Endothelial cell of umbilical vein (primary cell): ENCODE measurements at regions not wholly inside any gene's neighbourhood (a gene's known extent, or its start where the extent isn't known, plus 50 kb on each side); places are given as distances from the start of the nearest gene placed in this dataset.

Experiments
- BruUV-seq: library from RNA; stranded (reverse); fragments of 400-500 nt; replicated peaks from 2 replicates; lab custom pipeline; 2021; lab: Mats Ljungman, UMichigan
- CTCF ChIA-PET: fragments of 300-600, 350-600 bp; sonication (Branson Sonifier 250); formaldehyde crosslinking; loops from one replicate; lab custom pipeline; 2021; ENCODE audit warnings: antibody characterized with exemption, inconsistent platforms; lab: Charles Lee
- POLR2A ChIA-PET: fragments of 300-600, 350-600 bp; sonication (Branson Sonifier 250); formaldehyde crosslinking; loops from one replicate; lab custom pipeline; 2021; ENCODE audit warnings: antibody characterized with exemption, inconsistent platforms; lab: Charles Lee
- DNase-seq: peaks from one replicate; pipeline ENCODE4 v3.0.0-alpha.2; 2011; ENCODE audit warnings: low read depth, low spot score
- FAIRE-seq: peaks from 2 replicates; lab custom pipeline; 2011; peaks lifted over from hg19 to GRCh38; lab: Jason Lieb, UNC
- H2AFZ ChIP-seq: 2 replicates; pipeline ENCODE4 v1.6.0; 2012; ENCODE audit warnings: low read depth, low read length, control low read depth, inconsistent platforms
- H3K27ac ChIP-seq: 2 replicates; pipeline ENCODE4 v1.5.1; 2011; ENCODE audit warnings: low read depth, mild to moderate bottlenecking, control low read depth, low read length, moderate library complexity; ENCODE audit not compliant: insufficient read depth
- H3K27me3 ChIP-seq, 2 experiments: 2 replicates each; pipeline versions ENCODE4 v1.6.0 to v1.6.1; 2011; ENCODE audit warnings: low read length in 2 of 2, mixed read lengths in 1 of 2; ENCODE audit not compliant: control insufficient read depth in 2 of 2, insufficient read depth in 2 of 2
- H3K36me3 ChIP-seq, 2 experiments: 2 replicates in 1 of 2; 3 replicates in 1 of 2; pipeline ENCODE4 v1.5.1; 2011; ENCODE audit warnings: low read length in 2 of 2, mild to moderate bottlenecking in 1 of 2, moderate library complexity in 1 of 2; ENCODE audit not compliant: control insufficient read depth in 2 of 2, insufficient read depth in 2 of 2; ENCODE audit errors: extremely low read depth in 1 of 2
- H3K4me1 ChIP-seq: 3 replicates; pipeline ENCODE4 v1.5.1; 2011; ENCODE audit warnings: mild to moderate bottlenecking, low read length; ENCODE audit not compliant: control insufficient read depth, insufficient read depth; ENCODE audit errors: extremely low read depth
- H3K4me2 ChIP-seq: 2 replicates; pipeline ENCODE4 v1.6.1; 2011; ENCODE audit warnings: low read length, control low read depth, mixed read lengths; ENCODE audit not compliant: insufficient read depth
- H3K4me3 ChIP-seq, 3 experiments: fragments of 200-600 bp in 1 of 3; sonication (generic), shearing (Covaris generic) in 1 of 3; replicated peaks in 1 of 3; 2 replicates each; pipeline ENCODE4 v1.5.1; 2011 to 2016; ENCODE audit warnings: control low read depth in 3 of 3, low read length in 3 of 3, mild to moderate bottlenecking in 2 of 3, inconsistent platforms in 1 of 3, low read depth in 1 of 3, moderate library complexity in 1 of 3; ENCODE audit not compliant: insufficient read depth in 1 of 3
- H3K79me2 ChIP-seq: 2 replicates; pipeline ENCODE4 v1.6.0; 2012; ENCODE audit warnings: low read length, inconsistent platforms; ENCODE audit not compliant: control insufficient read depth, insufficient read depth
- H3K9ac ChIP-seq: replicated peaks from 2 replicates; pipeline ENCODE3; 2011; ENCODE audit warnings: low read length, control low read depth; ENCODE audit not compliant: insufficient read depth; ENCODE audit errors: extremely low read depth
- H3K9me1 ChIP-seq: replicated peaks from 3 replicates; pipeline ENCODE4 v1.6.0; 2011; ENCODE audit warnings: mild to moderate bottlenecking, low read length; ENCODE audit not compliant: control insufficient read depth, insufficient read depth; ENCODE audit errors: extremely low read depth
- H3K9me3 ChIP-seq: replicated peaks from 2 replicates; pipeline ENCODE4 v1.5.1; 2012; ENCODE audit warnings: low read length, inconsistent platforms; ENCODE audit not compliant: control insufficient read depth, insufficient read depth
- H4K20me1 ChIP-seq: replicated peaks from 2 replicates; pipeline ENCODE3; 2011; ENCODE audit warnings: mild to moderate bottlenecking, low read length; ENCODE audit not compliant: control insufficient read depth, insufficient read depth; ENCODE audit errors: extremely low read depth
- EZH2 ChIP-seq: IDR thresholded peaks from 2 replicates; pipeline ENCODE4 v1.6.1; 2012; ENCODE audit warnings: borderline replicate concordance, low read depth, mild to moderate bottlenecking, moderate library complexity, low read length, inconsistent platforms; ENCODE audit not compliant: severe bottlenecking
- FOS ChIP-seq: IDR thresholded peaks from 2 replicates; pipeline ENCODE4 v1.6.1; 2011; ENCODE audit warnings: mild to moderate bottlenecking, low read length, moderate library complexity, borderline replicate concordance; ENCODE audit not compliant: insufficient read depth
- GATA2 ChIP-seq: IDR thresholded peaks from 2 replicates; pipeline ENCODE4 v1.7.0; 2011; ENCODE audit warnings: low read depth, mild to moderate bottlenecking, moderate library complexity, mixed read lengths, low read length; ENCODE audit not compliant: insufficient read length, insufficient read depth
- JUN ChIP-seq: IDR thresholded peaks from 2 replicates; pipeline ENCODE4 v1.6.1; 2011; ENCODE audit warnings: borderline replicate concordance, low read depth; ENCODE audit not compliant: insufficient read length, insufficient read depth
- MAX ChIP-seq: IDR thresholded peaks from 2 replicates; pipeline ENCODE4 v1.6.1; 2011; ENCODE audit not compliant: insufficient read depth, insufficient read length
- MYC ChIP-seq: IDR thresholded peaks from one replicate; pipeline ENCODE4 v1.6.1; 2011; ENCODE audit warnings: mild to moderate bottlenecking, low read depth, low read length
- POLR2A ChIP-seq: IDR thresholded peaks from 2 replicates; pipeline ENCODE4 v1.6.1; 2012; ENCODE audit warnings: low read depth, mild to moderate bottlenecking, control low read depth, low read length
- POLR2AphosphoS5 ChIP-seq: IDR thresholded peaks from 2 replicates; pipeline ENCODE4 v1.6.1; 2012; ENCODE audit warnings: low read depth, mild to moderate bottlenecking, control low read depth, low read length, moderate library complexity; ENCODE audit not compliant: insufficient read depth
- dilution Hi-C: fragments of 300-500 bp; cut with MboI; formaldehyde crosslinking; loops from one replicate; pipeline ENCODE4 v1.15.0; 2019; ENCODE audit warnings: low sequenced_read_pairs; ENCODE audit not compliant: extremely low pct_ligation_motif_present
- intact Hi-C: fragments of 100-400 bp; cut with micrococcal nuclease; formaldehyde crosslinking; loops from one replicate; pipeline ENCODE4 v1.10.0; 2022
- TF ChIP-seq, protein P1 (sequence below), 2 donors: IDR thresholded peaks; 1 replicate in 1 of 2; 2 replicates in 1 of 2; pipeline ENCODE4 v1.5.1; 2011; ENCODE audit warnings: low read length in 2 of 2, mild to moderate bottlenecking in 2 of 2, moderate library complexity in 2 of 2, control low read depth in 1 of 2, inconsistent platforms in 1 of 2, low read depth in 1 of 2; ENCODE audit not compliant: insufficient read depth in 1 of 2; ENCODE audit errors: extremely low read depth in 1 of 2

DNA sequence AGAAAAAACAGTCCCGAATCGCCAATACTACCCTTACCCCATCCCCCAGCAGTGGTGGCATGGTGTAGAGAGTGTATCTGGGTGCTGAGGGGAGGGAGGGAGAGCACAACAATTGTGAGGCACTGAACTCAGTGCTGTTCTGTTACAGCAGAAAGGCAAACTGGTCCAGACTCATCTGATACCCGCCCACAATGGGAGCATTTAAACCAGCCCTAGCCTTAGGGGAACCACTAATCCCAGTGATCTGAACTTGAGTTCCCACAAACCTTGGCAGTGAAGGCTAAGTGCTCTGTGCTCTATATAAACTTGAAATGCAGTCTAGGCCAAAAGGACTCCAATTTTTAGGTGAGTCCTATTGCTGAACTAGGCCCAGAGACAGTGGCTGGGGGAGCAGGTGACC lies 666.4 kb upstream of the PTCHD4 start:
- POLR2A ChIA-PET: no interaction called here
- Histone ChIP-seq H3K9me1 (no peaks in the 10 kb centered on the region), H2AFZ (no peak overlapping the region), H3K27ac (no peak overlapping the region), H3K4me2 (no peak overlapping the region), H4K20me1 (no peaks in the 10 kb centered on the region), H3K27me3 (no peaks in the 10 kb centered on the region), H3K4me3 (no peak overlapping the region), H3K9me3 (no peaks in the 10 kb centered on the region), H3K4me1 (no peaks in the 10 kb centered on the region), H3K36me3 (no peaks in the 10 kb centered on the region), H3K9ac (no peak overlapping the region), H3K79me2 (no peaks in the 10 kb centered on the region)
- FAIRE-seq (no peak), DNase-seq (no peak)
- no TSS peak for BruUV-seq
- dilution Hi-C loops: no loop called here
- intact Hi-C loops: no loop called here
- CTCF ChIA-PET: no interaction called here
- no peak for TF ChIP-seq GATA2
- TF ChIP-seq, protein P1, sequence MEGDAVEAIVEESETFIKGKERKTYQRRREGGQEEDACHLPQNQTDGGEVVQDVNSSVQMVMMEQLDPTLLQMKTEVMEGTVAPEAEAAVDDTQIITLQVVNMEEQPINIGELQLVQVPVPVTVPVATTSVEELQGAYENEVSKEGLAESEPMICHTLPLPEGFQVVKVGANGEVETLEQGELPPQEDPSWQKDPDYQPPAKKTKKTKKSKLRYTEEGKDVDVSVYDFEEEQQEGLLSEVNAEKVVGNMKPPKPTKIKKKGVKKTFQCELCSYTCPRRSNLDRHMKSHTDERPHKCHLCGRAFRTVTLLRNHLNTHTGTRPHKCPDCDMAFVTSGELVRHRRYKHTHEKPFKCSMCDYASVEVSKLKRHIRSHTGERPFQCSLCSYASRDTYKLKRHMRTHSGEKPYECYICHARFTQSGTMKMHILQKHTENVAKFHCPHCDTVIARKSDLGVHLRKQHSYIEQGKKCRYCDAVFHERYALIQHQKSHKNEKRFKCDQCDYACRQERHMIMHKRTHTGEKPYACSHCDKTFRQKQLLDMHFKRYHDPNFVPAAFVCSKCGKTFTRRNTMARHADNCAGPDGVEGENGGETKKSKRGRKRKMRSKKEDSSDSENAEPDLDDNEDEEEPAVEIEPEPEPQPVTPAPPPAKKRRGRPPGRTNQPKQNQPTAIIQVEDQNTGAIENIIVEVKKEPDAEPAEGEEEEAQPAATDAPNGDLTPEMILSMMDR (IDR thresholded peaks at IDR 0.05; ENCODE audit: extremely low read depth in 1 of 2, insufficient read depth in 1 of 2, low read depth in 1 of 2, low read length in 2 of 2): no peak
- TF ChIP-seq MYC: no peak
- no peak for TF ChIP-seq EZH2
- TF ChIP-seq FOS: no peak
- TF ChIP-seq POLR2AphosphoS5: no peak
- no peak for TF ChIP-seq MAX
- TF ChIP-seq POLR2A: no peak
- TF ChIP-seq JUN: no peak
